GM23338 (cell line): ENCODE measurements at regions not wholly inside any gene's neighbourhood (a gene's known extent, or its start where the extent isn't known, plus 50 kb on each side); places are given as distances from the start of the nearest gene placed in this dataset.

ENCODE experiments used
- CREB1 ChIP-seq: fragments of 250-450 bp; sonication (Bioruptor Pico); IDR thresholded peaks from 2 replicates; pipeline ENCODE4 v1.5.0; 2020; ENCODE audit warnings: low read depth, mild to moderate bottlenecking, moderate library complexity
- EZH2 ChIP-seq: fragments of 200-600 bp; sonication (generic); IDR thresholded peaks from one replicate; pipeline ENCODE4 v1.8.0; 2017; ENCODE audit warnings: antibody characterized with exemption, mild to moderate bottlenecking, low read depth; ENCODE audit not compliant: unreplicated experiment
- EZH2phosphoT487 ChIP-seq: fragments of 200-600 bp; sonication (generic); IDR thresholded peaks from one replicate; pipeline ENCODE4 v1.8.1; 2018; ENCODE audit warnings: antibody characterized with exemption; ENCODE audit not compliant: unreplicated experiment
- JUNB ChIP-seq: IDR thresholded peaks from one replicate; pipeline ENCODE4 v1.6.1; 2016; ENCODE audit warnings: antibody characterized with exemption; ENCODE audit not compliant: unreplicated experiment
- POLR2AphosphoS5 ChIP-seq: IDR thresholded peaks from 2 replicates; pipeline ENCODE4 v1.6.1; 2016; ENCODE audit warnings: antibody characterized with exemption, low read depth
- ZNF114 ChIP-seq: fragments of 250-450 bp; sonication (Bioruptor Pico); IDR thresholded peaks from 2 replicates; pipeline ENCODE4 v1.5.0; 2020; ENCODE audit warnings: mild to moderate bottlenecking, moderate library complexity
- TF ChIP-seq, protein P1 (sequence below): IDR thresholded peaks from 2 replicates; pipeline ENCODE4 v1.6.1; 2016; ENCODE audit warnings: antibody characterized with exemption
- TF ChIP-seq, protein P2 (sequence below), 2 experiments: fragments of 200-600 bp in 1 of 2; sonication (generic) in 1 of 2; conservative IDR thresholded peaks; 2 replicates each; pipeline versions ENCODE4 v1.5.1 to v1.6.1; 2016 to 2017; ENCODE audit warnings: antibody characterized with exemption in 2 of 2, low read depth in 2 of 2, mild to moderate bottlenecking in 2 of 2, moderate library complexity in 1 of 2
- TF ChIP-seq, protein P3 (sequence below): IDR thresholded peaks from one replicate; pipeline ENCODE4 v1.6.1; 2018; ENCODE audit warnings: antibody characterized with exemption; ENCODE audit not compliant: unreplicated experiment

DNA sequence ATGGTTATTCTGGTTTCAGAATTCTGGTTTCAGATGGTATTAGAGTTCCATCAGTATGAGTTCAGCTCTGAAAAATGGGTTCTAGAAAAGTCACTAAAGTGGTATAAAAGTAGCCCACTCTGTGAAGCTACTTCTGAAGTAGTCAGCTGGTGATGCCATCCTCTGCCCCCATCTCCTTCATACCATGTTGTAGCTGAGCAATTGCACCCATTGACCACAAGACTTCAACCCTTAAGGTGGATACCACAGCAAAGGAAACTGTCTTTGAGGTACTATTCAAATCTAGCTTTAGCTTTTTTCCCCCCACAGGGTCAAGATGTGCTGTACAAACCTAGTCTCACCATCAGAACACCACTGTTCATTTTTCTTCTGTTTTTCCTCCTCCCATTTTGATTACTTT is 444.9 kb downstream of the DMAC1 start:
- TF ChIP-seq, protein P1, sequence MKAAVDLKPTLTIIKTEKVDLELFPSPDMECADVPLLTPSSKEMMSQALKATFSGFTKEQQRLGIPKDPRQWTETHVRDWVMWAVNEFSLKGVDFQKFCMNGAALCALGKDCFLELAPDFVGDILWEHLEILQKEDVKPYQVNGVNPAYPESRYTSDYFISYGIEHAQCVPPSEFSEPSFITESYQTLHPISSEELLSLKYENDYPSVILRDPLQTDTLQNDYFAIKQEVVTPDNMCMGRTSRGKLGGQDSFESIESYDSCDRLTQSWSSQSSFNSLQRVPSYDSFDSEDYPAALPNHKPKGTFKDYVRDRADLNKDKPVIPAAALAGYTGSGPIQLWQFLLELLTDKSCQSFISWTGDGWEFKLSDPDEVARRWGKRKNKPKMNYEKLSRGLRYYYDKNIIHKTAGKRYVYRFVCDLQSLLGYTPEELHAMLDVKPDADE, result no peak
- TF ChIP-seq, protein P2, sequence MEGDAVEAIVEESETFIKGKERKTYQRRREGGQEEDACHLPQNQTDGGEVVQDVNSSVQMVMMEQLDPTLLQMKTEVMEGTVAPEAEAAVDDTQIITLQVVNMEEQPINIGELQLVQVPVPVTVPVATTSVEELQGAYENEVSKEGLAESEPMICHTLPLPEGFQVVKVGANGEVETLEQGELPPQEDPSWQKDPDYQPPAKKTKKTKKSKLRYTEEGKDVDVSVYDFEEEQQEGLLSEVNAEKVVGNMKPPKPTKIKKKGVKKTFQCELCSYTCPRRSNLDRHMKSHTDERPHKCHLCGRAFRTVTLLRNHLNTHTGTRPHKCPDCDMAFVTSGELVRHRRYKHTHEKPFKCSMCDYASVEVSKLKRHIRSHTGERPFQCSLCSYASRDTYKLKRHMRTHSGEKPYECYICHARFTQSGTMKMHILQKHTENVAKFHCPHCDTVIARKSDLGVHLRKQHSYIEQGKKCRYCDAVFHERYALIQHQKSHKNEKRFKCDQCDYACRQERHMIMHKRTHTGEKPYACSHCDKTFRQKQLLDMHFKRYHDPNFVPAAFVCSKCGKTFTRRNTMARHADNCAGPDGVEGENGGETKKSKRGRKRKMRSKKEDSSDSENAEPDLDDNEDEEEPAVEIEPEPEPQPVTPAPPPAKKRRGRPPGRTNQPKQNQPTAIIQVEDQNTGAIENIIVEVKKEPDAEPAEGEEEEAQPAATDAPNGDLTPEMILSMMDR (conservative IDR thresholded peaks at IDR 0.05; ENCODE audit: low read depth in 2 of 2), result no peak
- no peak for TF ChIP-seq EZH2
- TF ChIP-seq, protein P3, sequence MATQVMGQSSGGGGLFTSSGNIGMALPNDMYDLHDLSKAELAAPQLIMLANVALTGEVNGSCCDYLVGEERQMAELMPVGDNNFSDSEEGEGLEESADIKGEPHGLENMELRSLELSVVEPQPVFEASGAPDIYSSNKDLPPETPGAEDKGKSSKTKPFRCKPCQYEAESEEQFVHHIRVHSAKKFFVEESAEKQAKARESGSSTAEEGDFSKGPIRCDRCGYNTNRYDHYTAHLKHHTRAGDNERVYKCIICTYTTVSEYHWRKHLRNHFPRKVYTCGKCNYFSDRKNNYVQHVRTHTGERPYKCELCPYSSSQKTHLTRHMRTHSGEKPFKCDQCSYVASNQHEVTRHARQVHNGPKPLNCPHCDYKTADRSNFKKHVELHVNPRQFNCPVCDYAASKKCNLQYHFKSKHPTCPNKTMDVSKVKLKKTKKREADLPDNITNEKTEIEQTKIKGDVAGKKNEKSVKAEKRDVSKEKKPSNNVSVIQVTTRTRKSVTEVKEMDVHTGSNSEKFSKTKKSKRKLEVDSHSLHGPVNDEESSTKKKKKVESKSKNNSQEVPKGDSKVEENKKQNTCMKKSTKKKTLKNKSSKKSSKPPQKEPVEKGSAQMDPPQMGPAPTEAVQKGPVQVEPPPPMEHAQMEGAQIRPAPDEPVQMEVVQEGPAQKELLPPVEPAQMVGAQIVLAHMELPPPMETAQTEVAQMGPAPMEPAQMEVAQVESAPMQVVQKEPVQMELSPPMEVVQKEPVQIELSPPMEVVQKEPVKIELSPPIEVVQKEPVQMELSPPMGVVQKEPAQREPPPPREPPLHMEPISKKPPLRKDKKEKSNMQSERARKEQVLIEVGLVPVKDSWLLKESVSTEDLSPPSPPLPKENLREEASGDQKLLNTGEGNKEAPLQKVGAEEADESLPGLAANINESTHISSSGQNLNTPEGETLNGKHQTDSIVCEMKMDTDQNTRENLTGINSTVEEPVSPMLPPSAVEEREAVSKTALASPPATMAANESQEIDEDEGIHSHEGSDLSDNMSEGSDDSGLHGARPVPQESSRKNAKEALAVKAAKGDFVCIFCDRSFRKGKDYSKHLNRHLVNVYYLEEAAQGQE, result no peak
- TF ChIP-seq EZH2phosphoT487, result no peak
- TF ChIP-seq POLR2AphosphoS5, result no peak
- TF ChIP-seq CREB1 (CRISPR knock-in tag), result no peak
- TF ChIP-seq JUNB, result no peak
- no peak for TF ChIP-seq ZNF114 (CRISPR knock-in tag)
